ENCODE measurements at regions not wholly inside any gene's neighbourhood (a gene's known extent, or its start where the extent isn't known, plus 50 kb on each side); places are given as distances from the start of the nearest gene placed in this dataset.

DNA sequence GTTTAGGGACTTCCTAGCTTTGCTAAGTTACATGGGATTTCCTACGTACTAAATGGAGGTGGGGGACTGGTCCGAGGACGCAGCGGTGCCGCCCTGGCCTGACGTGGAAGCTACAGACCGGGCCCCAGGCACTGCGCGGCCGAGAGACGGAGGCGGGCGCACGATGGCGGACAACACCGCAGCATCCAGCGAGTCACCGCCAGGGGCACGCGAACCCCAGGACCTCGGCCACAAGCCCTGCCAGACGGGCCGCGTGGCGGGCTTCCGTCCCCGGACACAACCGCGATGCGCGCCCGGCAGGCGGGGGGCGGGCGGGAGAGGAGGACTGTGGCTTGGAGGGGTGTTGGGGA is 1516.9 kb upstream of the DEFB115 start:
- TF ChIP-seq, protein P1, sequence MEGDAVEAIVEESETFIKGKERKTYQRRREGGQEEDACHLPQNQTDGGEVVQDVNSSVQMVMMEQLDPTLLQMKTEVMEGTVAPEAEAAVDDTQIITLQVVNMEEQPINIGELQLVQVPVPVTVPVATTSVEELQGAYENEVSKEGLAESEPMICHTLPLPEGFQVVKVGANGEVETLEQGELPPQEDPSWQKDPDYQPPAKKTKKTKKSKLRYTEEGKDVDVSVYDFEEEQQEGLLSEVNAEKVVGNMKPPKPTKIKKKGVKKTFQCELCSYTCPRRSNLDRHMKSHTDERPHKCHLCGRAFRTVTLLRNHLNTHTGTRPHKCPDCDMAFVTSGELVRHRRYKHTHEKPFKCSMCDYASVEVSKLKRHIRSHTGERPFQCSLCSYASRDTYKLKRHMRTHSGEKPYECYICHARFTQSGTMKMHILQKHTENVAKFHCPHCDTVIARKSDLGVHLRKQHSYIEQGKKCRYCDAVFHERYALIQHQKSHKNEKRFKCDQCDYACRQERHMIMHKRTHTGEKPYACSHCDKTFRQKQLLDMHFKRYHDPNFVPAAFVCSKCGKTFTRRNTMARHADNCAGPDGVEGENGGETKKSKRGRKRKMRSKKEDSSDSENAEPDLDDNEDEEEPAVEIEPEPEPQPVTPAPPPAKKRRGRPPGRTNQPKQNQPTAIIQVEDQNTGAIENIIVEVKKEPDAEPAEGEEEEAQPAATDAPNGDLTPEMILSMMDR (tag by site-specific recombination; IDR thresholded peaks at IDR 0.05) = no peak
- TF ChIP-seq ZBTB7A (tag by site-specific recombination; IDR thresholded peaks at IDR 0.05; ENCODE audit: low read depth) = no peak
- no peak for TF ChIP-seq TCF7L2 (IDR thresholded peaks at IDR 0.05; ENCODE audit: borderline replicate concordance, low read depth, low read length)
- TF ChIP-seq YY1 (tag by site-specific recombination; IDR thresholded peaks at IDR 0.05) = no peak
- no peak for TF ChIP-seq ZNF549 (tag by site-specific recombination; IDR thresholded peaks at IDR 0.05)
- no peak for TF ChIP-seq ZNF426 (tag by site-specific recombination; IDR thresholded peaks at IDR 0.05)
- TF ChIP-seq, protein P2, sequence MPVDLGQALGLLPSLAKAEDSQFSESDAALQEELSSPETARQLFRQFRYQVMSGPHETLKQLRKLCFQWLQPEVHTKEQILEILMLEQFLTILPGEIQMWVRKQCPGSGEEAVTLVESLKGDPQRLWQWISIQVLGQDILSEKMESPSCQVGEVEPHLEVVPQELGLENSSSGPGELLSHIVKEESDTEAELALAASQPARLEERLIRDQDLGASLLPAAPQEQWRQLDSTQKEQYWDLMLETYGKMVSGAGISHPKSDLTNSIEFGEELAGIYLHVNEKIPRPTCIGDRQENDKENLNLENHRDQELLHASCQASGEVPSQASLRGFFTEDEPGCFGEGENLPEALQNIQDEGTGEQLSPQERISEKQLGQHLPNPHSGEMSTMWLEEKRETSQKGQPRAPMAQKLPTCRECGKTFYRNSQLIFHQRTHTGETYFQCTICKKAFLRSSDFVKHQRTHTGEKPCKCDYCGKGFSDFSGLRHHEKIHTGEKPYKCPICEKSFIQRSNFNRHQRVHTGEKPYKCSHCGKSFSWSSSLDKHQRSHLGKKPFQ (tag by site-specific recombination; IDR thresholded peaks at IDR 0.05) = no peak
- no peak for TF ChIP-seq ZNF335 (tag by site-specific recombination; conservative IDR thresholded peaks at IDR 0.05)
- TF ChIP-seq, protein P3, sequence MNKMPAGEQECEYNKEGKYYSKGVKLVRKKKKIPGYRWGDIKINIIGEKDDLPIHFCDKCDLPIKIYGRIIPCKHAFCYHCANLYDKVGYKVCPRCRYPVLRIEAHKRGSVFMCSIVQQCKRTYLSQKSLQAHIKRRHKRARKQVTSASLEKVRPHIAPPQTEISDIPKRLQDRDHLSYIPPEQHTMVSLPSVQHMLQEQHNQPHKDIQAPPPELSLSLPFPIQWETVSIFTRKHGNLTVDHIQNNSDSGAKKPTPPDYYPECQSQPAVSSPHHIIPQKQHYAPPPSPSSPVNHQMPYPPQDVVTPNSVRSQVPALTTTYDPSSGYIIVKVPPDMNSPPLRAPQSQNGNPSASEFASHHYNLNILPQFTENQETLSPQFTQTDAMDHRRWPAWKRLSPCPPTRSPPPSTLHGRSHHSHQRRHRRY (tag by site-specific recombination; IDR thresholded peaks at IDR 0.05) = no peak
- TF ChIP-seq ZNF529 (tag by site-specific recombination; IDR thresholded peaks at IDR 0.05; ENCODE audit: insufficient replicate concordance) = no peak
